Neutrophil (primary cell): ENCODE measurements at regions not wholly inside any gene's neighbourhood (a gene's known extent, or its start where the extent isn't known, plus 50 kb on each side); places are given as distances from the start of the nearest gene placed in this dataset.
"Not testable (repeated sequence)": the region's sequence is repeated elsewhere in the genome, so short reads cannot be mapped to it uniquely, and the experiment has no call there.

ENCODE experiments used
- H3K27ac ChIP-seq: fragments of 200-600 bp; sonication (generic); 2 replicates; pipeline ENCODE4 v1.5.1; 2016; ENCODE audit warnings: mild to moderate bottlenecking, moderate library complexity
- H3K27me3 ChIP-seq: fragments of 200-600 bp; sonication (generic); 2 replicates; pipeline ENCODE4 v1.6.0; 2016; ENCODE audit warnings: mild to moderate bottlenecking
- H3K36me3 ChIP-seq: fragments of 200-600 bp; sonication (generic); 2 replicates; pipeline ENCODE4 v1.5.1; 2017
- H3K4me1 ChIP-seq, 2 experiments: fragments of 200-600 bp in 1 of 2; sonication (generic) in 1 of 2; 1 replicate in 1 of 2; 2 replicates in 1 of 2; pipeline versions ENCODE4 v1.5.1 to v1.6.1; 2013 to 2016; ENCODE audit warnings: low read depth in 1 of 2, low read length in 1 of 2, mild to moderate bottlenecking in 1 of 2, moderate library complexity in 1 of 2; ENCODE audit not compliant: control insufficient read depth in 1 of 2, insufficient read depth in 1 of 2
- H3K4me3 ChIP-seq, 2 experiments: fragments of 200-600 bp in 1 of 2; sonication (generic) in 1 of 2; 1 replicate in 1 of 2; 2 replicates in 1 of 2; pipeline ENCODE4 v1.5.1; 2013 to 2016; ENCODE audit warnings: low read depth in 1 of 2, low read length in 1 of 2, mild to moderate bottlenecking in 1 of 2, moderate library complexity in 1 of 2
- H3K9me3 ChIP-seq: fragments of 200-600 bp; sonication (generic); 2 replicates; pipeline ENCODE4 v1.5.1; 2016
- CTCF ChIP-seq: fragments of 200-600 bp; sonication (generic); IDR thresholded peaks from 2 replicates; pipeline ENCODE4 v1.5.1; 2016; ENCODE audit warnings: antibody characterized with exemption

GRCh38 chr12:131395971-131396573, 314.8 kb upstream of the SFSWAP start:
- no peaks in the 10 kb centered on the region for H3K4me1 ChIP-seq
- H3K4me3 ChIP-seq, result no peak overlapping the region
- no peak overlapping the region for H3K27ac ChIP-seq
- TF ChIP-seq CTCF, result no peak
- no peaks in the 10 kb centered on the region for H3K27me3 ChIP-seq
- no peaks in the 10 kb centered on the region for H3K9me3 ChIP-seq
- H3K36me3 ChIP-seq, result no peaks in the 10 kb centered on the region

- Histone ChIP-seq H3K27me3 (no peaks in the 10 kb centered on the region), H3K9me3 (no peaks in the 10 kb centered on the region), H3K4me1 (no peaks in the 10 kb centered on the region), H3K27ac (no peak overlapping the region), H3K4me3 (no peak overlapping the region), H3K36me3 (no peaks in the 10 kb centered on the region)
- no peak for TF ChIP-seq CTCF
Measured at GRCh38 chr12:131397493-131398181, 313.3 kb upstream of the SFSWAP start.

GRCh38 chr12:131399000-131399399, 311.9 kb upstream of the SFSWAP start:
- no peak overlapping the region for H3K27ac ChIP-seq
- H3K4me1 ChIP-seq, result no peaks in the 10 kb centered on the region
- TF ChIP-seq CTCF, result no peak

GRCh38 chr12:131400668-131401294, 310.1 kb upstream of the SFSWAP start:
- H3K27ac ChIP-seq, H3K4me1 ChIP-seq, H3K4me3 ChIP-seq, H3K9me3 ChIP-seq, H3K36me3 ChIP-seq, H3K27me3 ChIP-seq: not testable (repeated sequence)

More at GRCh38 chr12:131399000-131399399, 311.9 kb upstream of the SFSWAP start:
- no peak overlapping the region for H3K4me3 ChIP-seq
- H3K27me3 ChIP-seq, result no peaks in the 10 kb centered on the region
- H3K36me3 ChIP-seq, result no peaks in the 10 kb centered on the region
- H3K9me3 ChIP-seq, result no peaks in the 10 kb centered on the region

GRCh38 chr12:131401907-131402633, 308.8 kb upstream of the SFSWAP start:
- not testable (repeated sequence) for H3K4me3 ChIP-seq, H3K4me1 ChIP-seq, H3K36me3 ChIP-seq

GRCh38 chr12:131402781-131403396, 308.0 kb upstream of the SFSWAP start:
- Histone ChIP-seq H3K4me3 (no peak overlapping the region), H3K9me3 (no peaks in the 10 kb centered on the region), H3K4me1 (no peaks in the 10 kb centered on the region), H3K27me3 (no peaks in the 10 kb centered on the region), H3K27ac (no peak overlapping the region), H3K36me3 (no peaks in the 10 kb centered on the region)
- no peak for TF ChIP-seq CTCF

More at GRCh38 chr12:131401907-131402633, 308.8 kb upstream of the SFSWAP start:
- H3K27me3 ChIP-seq, H3K9me3 ChIP-seq, H3K27ac ChIP-seq: not testable (repeated sequence)
